ENCODE measurements at regions not wholly inside any gene's neighbourhood (a gene's known extent, or its start where the extent isn't known, plus 50 kb on each side); places are given as distances from the start of the nearest gene placed in this dataset.

DNA sequence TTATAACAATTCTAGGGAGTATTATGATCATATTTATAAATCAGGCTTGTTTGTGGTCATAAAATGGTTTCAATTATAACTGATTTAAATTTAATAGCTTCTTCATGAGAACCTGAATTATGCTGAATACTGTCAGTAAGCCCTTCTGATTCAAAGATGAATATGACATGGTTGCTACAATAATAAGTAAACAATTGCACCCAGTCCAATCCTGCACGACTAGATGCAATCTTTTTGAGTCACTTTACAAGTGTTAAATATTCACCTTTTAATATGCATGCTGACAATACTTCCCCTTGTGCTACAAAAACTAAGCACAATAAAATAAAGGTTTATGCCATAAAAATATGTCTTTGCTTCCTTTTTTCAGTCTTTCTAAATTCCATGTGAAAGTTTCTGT, 325.2 kb downstream of the KCNJ3 start:
- no peak for TF ChIP-seq CTCF (conservative IDR thresholded peaks at IDR 0.05; ENCODE audit: low read length)
- TF ChIP-seq EZH2phosphoT487 (IDR thresholded peaks at IDR 0.05; ENCODE audit: borderline replicate concordance), result no peak
